ENCODE measurements at regions not wholly inside any gene's neighbourhood (a gene's known extent, or its start where the extent isn't known, plus 50 kb on each side); places are given as distances from the start of the nearest gene placed in this dataset.

GRCh38 chr3:103660810-103661209, 1226.0 kb downstream of the ZPLD1 start:
- no peak for TF ChIP-seq POLR2A (IDR thresholded peaks at IDR 0.05)
- TF ChIP-seq CTCF (IDR thresholded peaks at IDR 0.05), result no peak
